ENCODE measurements at regions not wholly inside any gene's neighbourhood (a gene's known extent, or its start where the extent isn't known, plus 50 kb on each side); places are given as distances from the start of the nearest gene placed in this dataset.
A peak's percentile ranks its signal among the peaks of the same experiment; 100 is the strongest.
"Not testable (repeated sequence)": the region's sequence is repeated elsewhere in the genome, so short reads cannot be mapped to it uniquely, and the experiment has no call there.

DNA sequence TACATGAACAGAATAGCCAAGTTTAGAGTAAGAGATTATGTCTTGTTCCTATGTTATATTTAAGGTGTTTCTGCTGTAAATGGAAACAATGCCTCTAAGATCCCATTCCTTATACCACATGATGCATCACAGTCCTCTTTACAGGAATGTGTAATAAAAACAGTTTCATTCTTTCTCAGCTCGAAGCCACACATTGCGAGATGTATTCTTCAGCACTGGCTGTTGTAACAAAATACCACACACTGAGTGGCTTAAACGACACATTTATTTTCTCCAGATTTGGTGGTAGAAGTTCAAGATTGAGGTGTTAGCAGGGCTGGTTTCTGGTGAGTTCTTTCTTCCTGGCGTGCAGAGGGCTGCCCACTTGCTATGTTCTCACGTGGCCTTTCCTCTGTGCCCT lies 246.2 kb downstream of the SOCS6 start:
- no peak for DNase-seq

DNA sequence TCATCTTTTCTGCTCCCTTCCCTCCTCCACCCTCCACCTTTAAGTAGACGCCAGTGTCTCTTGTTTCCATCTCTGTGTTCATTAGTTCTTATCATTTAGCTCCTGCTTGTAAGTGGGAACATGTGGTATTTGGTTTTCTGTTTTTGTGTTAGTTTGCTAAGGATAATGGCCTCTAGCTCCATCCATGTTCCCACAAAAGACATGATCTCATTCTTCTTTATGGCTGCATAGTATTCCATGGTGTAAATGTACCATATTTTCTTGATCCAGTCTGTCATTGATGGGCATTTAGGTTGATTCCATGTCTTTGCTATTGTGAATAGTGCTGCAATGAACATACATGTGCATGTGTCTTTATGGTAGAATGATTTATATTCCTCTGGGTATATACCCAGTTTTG lies 236.5 kb downstream of the SOCS6 start:
- not testable (repeated sequence) for DNase-seq

DNA sequence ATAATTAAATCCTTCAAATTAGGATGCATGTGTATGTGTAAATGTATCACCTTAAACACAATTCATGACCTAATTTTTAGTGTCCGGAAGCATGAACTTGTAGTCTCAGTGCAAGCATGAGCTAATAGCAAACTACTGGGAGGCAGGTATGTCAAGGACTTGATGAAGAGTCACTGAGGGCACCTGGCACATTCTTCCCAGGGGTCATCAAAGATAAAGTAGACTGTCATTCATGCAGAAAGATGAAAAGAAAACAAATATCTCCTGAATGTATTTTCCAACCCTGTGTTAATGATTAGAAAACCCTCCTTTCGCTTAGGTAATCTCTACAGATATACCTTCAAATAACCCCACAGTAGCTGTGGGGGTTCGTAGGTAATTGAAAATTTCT lies 234.9 kb downstream of the SOCS6 start:
- no peak for DNase-seq

DNA sequence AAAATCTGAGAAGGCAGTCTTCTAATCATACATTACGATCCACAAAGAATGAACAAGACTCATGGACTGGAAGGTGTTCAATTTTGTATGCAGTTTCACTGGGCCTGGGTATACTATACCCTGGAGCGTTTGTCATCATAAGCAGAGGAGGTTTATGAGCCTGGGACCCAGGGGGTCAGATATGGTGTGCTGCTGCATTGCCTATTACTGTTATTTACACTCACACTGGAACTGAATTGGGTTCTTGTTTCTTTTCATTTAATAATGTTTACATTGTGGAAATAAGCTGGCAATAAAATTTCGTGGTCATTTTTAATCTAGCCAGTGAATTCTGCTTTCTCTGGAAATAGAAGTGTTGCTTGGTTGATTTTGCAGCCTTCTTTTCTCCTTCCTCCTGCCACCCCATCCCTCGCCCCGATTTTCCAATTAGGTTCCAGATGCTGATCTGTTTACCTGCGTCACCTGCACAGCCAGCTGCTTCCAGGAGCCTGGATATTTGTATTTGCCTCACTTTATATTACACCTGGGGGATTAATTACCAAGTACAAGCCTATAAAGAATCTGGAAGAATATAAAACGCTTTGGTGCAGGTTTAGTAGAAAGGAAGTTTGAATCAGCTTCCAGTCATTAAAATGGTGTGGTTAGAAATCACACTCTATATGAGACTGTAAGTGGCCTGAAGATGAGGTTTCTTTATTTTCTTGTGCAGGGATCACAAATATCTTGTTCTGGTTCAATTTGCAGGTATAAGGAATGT lies 234.4 kb downstream of the SOCS6 start:
- no peak for DNase-seq

DNA sequence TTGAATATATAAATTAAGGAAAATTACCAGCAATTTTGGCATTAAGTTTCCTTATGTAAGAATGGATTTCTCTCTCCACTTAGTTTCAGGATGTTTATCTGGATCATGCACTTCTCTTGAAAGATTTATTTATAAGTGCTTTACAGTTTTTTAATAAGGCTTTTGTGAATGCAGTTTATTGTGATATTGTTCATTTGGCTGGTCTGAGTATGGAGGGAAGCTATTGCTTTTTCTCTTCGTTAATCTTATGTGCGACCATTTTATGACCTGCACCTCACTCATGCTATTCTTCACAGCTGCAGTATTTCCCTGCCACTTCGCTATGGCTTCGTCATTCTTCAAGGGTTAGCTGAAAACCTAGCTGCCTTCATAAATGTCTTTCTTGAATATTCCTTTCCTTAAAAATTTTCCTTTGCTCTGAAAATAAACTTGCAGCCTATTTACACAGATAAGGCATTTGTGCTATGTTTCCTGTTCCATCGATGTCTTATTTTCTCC lies 233.4 kb downstream of the SOCS6 start:
- no peak for DNase-seq

DNA sequence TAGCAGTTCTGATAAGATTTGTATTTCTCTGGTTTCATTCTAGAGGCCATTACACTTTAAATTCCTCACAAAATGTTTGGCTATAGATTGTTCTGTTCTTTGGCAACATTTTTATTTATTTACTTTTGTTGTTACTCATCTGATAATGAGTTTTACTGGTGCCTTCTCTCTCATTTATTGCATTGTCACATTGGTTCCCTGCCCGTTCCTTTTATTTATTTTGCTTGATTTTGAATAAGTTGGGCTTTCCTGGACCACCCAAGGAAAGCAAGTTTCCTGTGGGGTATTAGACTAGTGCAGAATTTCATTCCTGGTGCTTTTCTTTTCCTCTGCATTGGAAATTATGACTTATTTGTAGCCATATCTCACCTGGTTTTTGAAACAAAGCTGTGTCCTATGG lies 232.0 kb downstream of the SOCS6 start:
- no peak for DNase-seq

DNA sequence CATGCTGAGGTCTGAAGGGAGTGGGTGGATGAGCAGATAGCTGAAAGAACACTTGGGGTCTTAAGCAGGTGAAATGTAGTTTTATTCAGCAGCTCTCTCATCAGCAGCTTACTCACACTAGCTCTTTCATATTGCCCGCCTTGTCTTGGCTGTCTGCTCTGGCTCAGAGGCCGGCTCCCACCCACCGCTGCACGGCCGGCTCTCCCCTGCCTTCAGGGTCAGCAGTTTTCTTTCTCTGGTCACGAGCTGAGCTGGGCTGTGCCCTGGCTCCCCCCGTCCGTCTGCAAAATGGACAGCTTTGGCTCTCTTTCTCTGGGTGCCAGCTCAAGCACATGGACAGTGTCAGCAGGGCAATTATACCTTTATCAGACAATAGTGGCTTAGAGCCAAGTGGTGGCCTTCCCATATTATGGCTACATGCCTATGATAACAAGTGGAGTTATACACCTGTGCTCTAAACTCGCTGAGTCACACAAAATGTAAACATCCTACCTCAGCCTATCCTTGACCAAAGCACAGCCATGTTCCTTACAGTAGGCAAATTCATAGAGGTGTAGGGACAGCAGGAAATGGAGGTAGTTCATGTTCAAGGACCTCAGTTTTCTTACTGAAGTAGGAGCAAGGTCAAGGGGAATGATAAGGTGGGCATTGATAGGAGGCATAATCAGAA lies 224.8 kb downstream of the SOCS6 start:
- no peak for DNase-seq

DNA sequence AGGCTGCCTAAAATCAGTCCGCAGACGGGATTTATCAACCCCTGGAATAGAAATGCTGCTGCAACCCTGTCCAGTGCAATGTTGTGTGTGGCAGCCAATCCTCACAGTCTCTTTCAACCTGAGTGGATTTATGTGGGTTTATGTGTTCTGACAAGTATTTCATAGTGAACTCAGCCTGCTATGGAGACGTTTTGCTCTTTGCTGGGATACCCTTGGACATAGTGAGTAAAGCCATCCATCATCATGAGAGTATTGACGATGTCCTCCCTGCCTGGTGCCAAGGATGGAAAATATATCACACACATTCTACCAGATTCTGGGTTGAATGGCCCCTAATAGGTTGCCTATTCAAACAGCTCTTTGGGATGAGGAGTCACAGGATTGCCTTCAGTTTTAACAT lies 219.1 kb downstream of the SOCS6 start:
- no peak for DNase-seq

DNA sequence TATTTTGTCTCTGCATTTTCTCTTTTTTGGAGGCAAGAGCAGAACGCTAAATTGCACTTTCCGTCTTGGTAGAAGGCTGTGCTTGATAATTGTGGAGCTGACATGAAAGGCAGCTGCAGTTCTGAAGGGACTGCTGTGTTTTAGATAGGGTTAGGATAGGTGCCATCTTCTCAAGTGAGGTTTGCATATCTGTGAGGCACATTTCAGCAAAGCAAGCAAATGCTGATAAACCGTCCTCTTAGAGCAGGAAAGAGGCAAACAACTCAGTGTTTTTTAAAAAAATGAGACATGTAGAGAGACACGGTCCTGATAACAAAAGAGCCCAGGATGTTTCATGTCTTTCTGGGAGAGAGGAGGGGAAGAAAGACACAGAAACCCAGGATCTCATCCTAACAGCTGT lies 217.7 kb downstream of the SOCS6 start:
- DNase-seq: no peak

DNA sequence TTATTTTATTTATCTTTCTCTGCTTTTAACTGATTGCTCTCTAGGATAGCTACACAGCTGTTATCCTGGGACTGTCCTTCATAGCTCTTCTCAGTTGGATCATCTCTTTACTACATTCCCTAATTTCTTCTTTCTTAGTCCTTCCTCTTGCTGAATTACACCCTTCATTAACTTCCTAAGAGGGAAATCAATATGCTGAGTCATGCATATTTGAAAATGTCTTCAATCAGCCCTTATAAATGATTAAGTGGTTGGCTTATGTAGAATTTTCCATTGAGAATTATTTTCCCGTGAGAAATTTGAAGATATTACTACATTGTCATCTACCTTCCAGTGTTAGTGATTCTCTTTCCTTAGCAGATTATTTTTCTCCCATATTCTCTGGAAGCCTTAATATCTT lies 214.2 kb downstream of the SOCS6 start:
- DNase-seq: no peak

DNA sequence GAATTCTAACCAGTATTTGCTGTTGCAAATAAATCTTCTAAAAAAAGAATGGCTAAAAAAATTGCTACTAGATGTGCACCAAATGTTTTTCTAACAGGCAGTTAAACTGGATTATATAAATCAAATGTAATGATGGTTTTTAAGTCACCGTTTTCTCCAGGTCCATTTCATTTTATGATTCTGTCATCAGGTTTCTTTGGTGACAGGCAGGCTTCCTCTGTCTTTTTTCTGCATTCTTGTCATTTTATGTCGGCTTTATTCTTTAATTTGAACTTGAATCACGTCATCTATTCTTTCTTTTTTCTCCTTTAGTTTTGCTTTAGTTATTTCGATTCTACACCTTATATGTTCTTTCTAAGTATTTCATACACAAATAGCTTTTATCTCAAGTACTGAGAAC lies 212.5 kb downstream of the SOCS6 start:
- DNase-seq: no peak

DNA sequence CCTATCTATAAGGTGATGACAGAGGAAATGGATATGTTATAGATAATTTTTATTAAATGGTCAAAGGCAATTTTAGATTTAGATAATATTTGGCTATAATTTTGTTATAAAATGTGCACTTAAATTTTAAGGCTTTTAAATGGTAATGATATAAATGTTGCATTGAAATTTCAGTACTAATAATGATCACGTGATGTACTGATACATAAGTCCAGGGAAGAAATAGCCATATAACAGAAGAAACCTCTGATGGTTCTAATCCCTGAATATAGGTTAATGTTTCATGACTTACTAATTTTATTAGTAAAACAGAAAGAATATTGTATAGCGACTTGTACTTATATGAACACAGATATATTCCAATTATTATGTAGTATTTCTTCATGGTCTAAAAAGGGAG lies 211.9 kb downstream of the SOCS6 start:
- DNase-seq: no peak

DNA sequence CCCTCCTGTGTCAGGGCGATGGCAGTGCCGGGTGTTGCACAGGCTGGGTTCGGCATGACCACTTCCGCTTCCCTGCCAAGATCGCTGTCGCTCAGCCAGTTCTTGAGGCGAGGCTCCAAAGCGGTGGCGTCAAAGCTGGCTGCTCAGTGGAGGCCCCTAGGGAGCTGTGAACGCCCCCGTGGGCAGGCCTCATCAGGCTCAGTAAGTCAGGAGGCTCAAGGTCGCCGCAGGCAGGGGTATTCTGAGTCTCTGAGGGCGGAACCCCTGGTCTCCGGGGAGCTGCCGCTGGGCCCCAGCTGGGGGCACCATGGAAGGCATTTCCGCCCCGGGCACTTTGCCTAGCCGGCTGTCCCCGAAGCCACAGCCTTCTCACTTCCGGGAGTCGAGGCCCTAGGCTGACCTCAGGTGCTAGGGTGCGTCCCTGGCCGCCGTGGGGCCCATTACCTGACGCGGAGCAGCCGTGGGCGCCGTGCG lies 210.4 kb downstream of the SOCS6 start:
- DNase-seq: no peak

DNA sequence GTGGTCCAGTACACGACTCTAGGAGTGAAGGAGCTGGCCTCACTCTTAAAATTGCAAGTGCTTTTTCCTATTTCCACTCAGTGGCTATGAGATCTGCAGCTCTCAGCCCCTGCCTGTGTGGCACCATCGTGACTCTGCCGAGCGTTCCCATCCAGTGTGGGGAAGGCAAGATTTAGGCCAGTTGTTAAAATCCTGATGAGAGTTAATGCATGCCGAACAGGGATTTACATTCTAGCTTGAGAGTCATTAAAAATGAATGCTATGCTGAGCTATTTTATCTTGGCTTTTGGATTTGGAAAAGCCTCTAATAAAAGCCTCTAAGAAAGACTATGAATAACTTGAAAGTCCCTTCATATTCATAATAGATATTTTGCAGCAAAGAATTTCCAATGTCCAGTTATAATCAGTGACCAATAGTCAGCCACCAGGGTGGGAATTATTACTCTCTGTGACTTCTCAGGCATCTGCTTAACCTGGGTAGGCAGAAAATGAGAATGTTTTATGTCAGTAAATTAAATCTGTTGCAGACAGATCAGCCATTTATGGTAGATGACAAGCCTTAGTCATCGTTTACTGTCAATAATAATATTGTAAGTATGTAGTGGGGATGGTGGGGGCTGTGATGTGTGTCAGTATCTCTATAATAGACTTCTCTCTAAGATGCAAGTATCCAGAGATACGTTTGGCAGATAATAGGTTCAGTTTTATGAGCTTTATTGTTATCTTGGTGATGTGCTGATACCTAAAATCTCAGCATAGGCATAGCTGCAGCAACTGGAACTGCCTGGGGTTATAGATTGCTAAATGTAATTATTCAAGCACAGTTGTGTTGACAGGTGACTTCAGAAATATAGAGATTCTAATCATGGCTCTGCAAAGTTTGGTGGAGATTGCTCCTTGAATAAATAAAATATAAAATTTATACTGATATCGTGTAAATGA lies 207.8 kb downstream of the SOCS6 start:
- DNase-seq: no peak

DNA sequence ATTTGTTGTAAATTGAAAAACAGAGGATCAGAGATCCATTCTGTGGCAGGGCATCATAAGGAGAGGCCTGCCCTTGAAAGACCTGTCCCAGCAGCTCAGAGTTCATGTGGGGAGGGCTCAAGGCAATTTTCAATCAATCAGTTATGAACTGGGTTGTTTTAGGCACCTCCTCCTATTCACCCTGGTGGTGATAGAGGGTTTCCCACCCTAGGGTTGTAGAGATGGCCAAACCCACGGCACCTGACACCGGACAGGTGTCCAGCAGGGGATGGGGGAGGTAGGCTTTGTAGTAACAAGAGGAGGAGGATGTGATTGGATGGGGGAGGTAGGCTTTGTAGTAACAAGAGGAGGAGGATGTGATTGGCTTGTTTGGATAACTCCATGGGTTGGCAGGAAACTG lies 205.7 kb downstream of the SOCS6 start:
- no peak for DNase-seq

DNA sequence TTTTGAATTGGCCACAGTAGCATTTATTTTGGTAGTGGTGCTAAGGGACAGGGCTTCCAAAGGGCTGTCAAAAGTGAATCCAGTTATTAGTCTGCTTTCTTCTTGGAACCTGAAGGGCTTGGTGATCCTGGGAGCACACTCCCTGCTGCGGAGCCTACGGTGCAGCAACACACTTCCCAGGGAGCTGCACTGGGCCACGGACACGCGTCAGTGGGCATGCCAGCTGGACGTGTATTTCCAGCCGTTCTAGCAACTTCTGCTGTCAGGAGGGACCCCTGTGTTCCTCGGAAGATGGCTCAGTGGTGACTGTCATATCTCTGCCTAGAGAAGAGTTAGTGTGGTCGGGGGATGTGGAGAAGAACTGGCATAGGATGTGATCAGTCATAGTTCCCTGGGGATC lies 204.6 kb downstream of the SOCS6 start:
- no peak for DNase-seq

DNA sequence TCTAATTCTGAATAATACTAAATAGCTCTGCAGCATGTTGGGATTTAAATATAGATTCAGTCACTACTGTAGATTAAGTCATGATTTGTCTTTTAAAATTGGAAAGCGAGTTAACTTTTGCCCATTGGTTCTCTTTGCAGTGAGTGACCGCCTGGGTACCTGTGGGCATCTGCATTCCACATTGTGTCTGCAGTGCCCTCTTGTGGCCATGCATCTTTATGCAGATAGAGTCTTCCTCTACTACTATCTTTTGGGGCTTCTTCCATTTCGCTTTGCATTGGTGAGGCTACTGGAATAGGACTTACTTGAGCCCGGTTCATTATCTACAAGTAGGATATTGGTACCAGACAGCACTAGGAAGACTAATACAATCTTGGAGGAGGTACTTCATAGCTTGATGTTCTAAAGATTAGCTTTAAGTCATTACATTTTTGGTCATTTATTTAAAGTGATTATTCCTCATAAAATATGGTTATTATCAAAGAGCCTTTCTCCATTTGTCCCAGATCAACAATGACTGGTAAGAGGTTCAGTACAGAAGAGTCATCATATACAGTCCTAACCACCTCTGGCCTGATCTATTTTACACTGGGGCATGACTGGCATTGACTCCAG lies 203.0 kb downstream of the SOCS6 start:
- peak; percentile 67 for DNase-seq

DNA sequence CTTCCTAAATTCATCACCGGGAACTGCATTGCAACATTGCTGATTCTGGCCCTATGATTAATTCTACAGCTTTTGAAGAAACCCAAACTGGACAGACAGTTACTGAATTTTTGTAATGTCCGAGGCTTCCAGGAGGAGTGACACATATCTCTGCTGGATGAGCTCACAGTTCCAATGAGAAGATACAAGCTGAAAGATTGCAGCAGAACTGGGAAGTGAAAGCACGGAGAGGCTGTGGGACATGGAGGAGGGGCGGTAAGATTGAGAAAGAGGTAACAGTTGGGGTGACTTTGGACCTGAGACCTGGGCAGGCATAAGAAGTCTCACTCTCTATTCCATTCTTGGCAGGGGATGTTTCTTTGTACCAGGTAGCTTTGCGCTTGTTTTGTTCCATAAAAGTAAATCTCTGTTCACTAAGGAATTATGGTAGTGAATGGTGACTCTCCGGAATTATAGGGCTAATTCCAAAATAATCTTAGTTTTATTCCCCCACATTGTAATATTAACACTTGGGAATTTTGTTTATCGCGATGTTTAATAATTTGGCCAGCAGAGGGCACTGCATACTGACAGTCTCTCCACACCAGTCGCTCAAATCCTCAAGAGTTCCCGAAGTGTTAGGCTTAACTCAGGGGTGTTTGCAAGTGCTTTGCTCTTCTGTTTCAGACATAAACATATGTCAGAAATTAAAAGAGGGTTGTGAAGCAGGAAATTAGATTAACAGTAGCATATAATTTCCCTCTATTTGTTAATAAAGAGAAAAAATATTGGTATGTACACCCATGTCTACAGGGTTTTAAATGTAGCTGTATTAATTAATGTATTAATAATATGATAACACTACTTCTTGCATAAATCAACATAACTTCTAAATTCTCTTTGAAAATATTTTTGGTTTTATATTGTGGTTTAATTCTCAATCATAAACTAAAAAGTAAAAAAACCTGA lies 201.4 kb downstream of the SOCS6 start:
- peak; percentile 42 for DNase-seq

DNA sequence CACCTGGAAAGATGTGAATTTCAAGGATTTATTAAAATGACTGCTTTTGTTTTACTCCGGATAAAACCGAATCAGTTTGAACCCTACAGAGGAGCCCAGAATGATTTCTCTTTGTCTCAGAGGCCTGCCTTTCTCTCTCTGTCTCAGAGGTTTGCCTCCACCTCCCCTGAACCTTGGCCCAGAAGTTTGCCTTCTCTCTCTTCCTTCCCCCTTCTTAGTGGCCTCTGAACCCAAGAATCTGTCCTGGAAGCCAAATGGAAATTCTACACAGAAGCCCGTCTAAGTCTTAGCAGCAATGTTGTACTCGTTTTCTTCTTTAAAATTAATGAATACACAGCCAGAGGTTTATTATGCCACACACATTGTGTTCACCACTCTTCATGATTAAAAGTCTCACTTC lies 200.7 kb downstream of the SOCS6 start:
- no peak for DNase-seq

DNA sequence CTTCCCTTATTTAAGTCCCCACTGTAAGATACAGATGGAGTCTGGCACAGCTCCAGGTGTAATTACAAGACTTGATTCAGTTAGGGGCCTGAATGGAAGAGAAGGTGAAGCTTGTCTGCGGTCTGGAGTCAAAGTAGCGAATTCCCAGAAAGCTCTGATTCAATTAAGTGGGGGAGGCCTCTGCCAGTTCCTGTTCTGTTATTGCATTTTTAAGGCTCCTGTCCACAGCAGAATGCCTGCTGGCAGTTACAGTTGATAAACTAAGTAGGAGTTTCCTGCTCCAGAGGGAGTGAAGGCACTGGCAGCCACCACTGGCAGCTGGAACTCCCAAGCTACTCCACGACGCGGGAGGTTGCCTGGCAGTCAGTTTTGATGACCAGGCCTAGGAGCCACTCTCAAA lies 181.1 kb downstream of the SOCS6 start:
- no peak for DNase-seq

DNA sequence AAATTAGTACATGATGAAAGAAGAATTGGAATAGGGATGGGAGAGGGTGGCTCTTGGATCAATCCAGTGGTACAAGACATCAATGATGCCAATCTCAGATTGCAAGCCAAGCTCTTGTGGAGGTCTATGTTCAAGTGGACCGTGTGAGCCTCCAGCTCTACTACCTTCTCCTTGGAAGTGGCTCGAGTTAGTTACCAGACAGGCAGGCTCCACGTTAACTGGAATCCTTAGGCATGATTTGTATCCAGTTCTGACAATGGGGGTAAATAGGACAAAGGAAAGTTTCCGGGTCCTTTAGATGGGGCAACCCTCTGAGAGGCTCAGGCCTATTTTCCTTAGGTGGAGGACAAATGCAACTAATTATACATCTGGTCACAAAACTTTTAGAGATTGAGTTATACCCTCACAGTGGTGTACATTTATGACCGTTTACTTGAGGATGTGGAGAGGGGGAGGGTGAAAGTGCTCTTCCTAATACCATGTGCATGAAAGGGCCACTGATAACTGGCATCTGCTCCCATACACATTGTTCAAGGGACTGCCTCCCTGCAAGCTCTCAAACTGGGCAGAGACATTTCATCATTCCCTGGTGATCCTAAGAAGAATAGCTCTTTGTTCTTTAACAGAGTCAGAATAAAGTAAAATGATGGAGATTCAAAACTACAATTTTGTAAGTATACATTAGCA lies 180.2 kb downstream of the SOCS6 start:
- DNase-seq: no peak
